H9 (cell line): ENCODE measurements at regions not wholly inside any gene's neighbourhood (a gene's known extent, or its start where the extent isn't known, plus 50 kb on each side); places are given as distances from the start of the nearest gene placed in this dataset.

Source experiments
- DNase-seq: peaks from one replicate; pipeline ENCODE4 v3.0.0-alpha.2; 2017
- H2AFZ ChIP-seq: one replicate; pipeline ENCODE4 v1.6.1; 2013; ENCODE audit warnings: mild to moderate bottlenecking, low read length, control low read depth, moderate library complexity
- H2AK5ac ChIP-seq: 2 replicates; pipeline ENCODE4 v1.6.1; 2013; ENCODE audit warnings: low read length, control low read depth, mixed read lengths; ENCODE audit not compliant: insufficient read length
- H2BK120ac ChIP-seq: one replicate; pipeline ENCODE4 v1.6.1; 2013; ENCODE audit warnings: low read depth, mild to moderate bottlenecking, low read length, control low read depth, inconsistent platforms; ENCODE audit not compliant: poor library complexity, severe bottlenecking
- H2BK12ac ChIP-seq: 2 replicates; pipeline ENCODE4 v1.6.1; 2013; ENCODE audit warnings: low read length, control low read depth, mixed read lengths, low read depth; ENCODE audit not compliant: insufficient read length
- H2BK15ac ChIP-seq: 2 replicates; pipeline ENCODE4 v1.6.1; 2013; ENCODE audit warnings: low read depth, low read length, control low read depth
- H2BK20ac ChIP-seq: one replicate; pipeline ENCODE4 v1.6.1; 2013; ENCODE audit warnings: low read depth, mild to moderate bottlenecking, low read length, control low read depth, inconsistent platforms; ENCODE audit not compliant: poor library complexity, severe bottlenecking
- H2BK5ac ChIP-seq: 2 replicates; pipeline ENCODE4 v1.6.1; 2013; ENCODE audit warnings: low read length, control low read depth, mixed read lengths; ENCODE audit not compliant: insufficient read length
- H3K14ac ChIP-seq: 2 replicates; pipeline ENCODE4 v1.6.1; 2013; ENCODE audit warnings: low read length, control low read depth; ENCODE audit not compliant: insufficient read depth
- H3K18ac ChIP-seq: 2 replicates; pipeline ENCODE4 v1.6.1; 2013; ENCODE audit warnings: low read depth, mild to moderate bottlenecking, mixed read lengths, low read length, control low read depth; ENCODE audit not compliant: insufficient read length
- H3K23ac ChIP-seq: 2 replicates; pipeline ENCODE4 v1.6.1; 2013; ENCODE audit warnings: low read length, control low read depth, mixed read lengths, low read depth; ENCODE audit not compliant: insufficient read length
- H3K23me2 ChIP-seq: 2 replicates; pipeline ENCODE4 v1.6.1; 2013; ENCODE audit warnings: low read depth, mild to moderate bottlenecking, mixed read lengths, low read length, control low read depth; ENCODE audit not compliant: insufficient read length, poor library complexity, severe bottlenecking
- H3K27ac ChIP-seq: 2 replicates; pipeline ENCODE4 v1.5.1; 2013; ENCODE audit warnings: low read length, control low read depth, mixed read lengths, low read depth; ENCODE audit not compliant: insufficient read length
- H3K27me3 ChIP-seq: 2 replicates; pipeline ENCODE4 v1.6.1; 2013; ENCODE audit warnings: low read length, control low read depth, inconsistent platforms; ENCODE audit not compliant: insufficient read depth
- H3K4ac ChIP-seq: 2 replicates; pipeline ENCODE4 v1.6.1; 2013; ENCODE audit warnings: low read depth, mild to moderate bottlenecking, control low read depth, inconsistent platforms, low read length, moderate library complexity
- H3K4me1 ChIP-seq: 2 replicates; pipeline ENCODE4 v1.6.1; 2013; ENCODE audit warnings: low read length, control low read depth, inconsistent platforms; ENCODE audit not compliant: insufficient read depth
- H3K4me2 ChIP-seq: 2 replicates; pipeline ENCODE4 v1.6.1; 2013; ENCODE audit warnings: low read length, control low read depth, mixed read lengths; ENCODE audit not compliant: insufficient read length, insufficient read depth
- H3K56ac ChIP-seq: 2 replicates; pipeline ENCODE4 v1.6.1; 2013; ENCODE audit warnings: low read depth, mild to moderate bottlenecking, mixed read lengths, low read length, control low read depth; ENCODE audit not compliant: insufficient read length
- H3K79me1 ChIP-seq: 2 replicates; pipeline ENCODE4 v1.6.1; 2013; ENCODE audit warnings: low read depth, mild to moderate bottlenecking, moderate library complexity, low read length, control low read depth, inconsistent platforms; ENCODE audit not compliant: insufficient read depth, poor library complexity, severe bottlenecking
- H3K79me2 ChIP-seq: 2 replicates; pipeline ENCODE4 v1.6.1; 2013; ENCODE audit warnings: low read length, control low read depth, inconsistent platforms; ENCODE audit not compliant: insufficient read depth
- H3K9ac ChIP-seq: 2 replicates; pipeline ENCODE4 v1.6.1; 2013; ENCODE audit warnings: low read length, control low read depth, mixed read lengths; ENCODE audit not compliant: insufficient read length; ENCODE audit errors: extremely low read depth
- H3K9me3 ChIP-seq: one replicate; pipeline ENCODE4 v1.6.1; 2013; ENCODE audit warnings: low read depth, low read length, inconsistent platforms; ENCODE audit not compliant: control insufficient read depth
- H3T11ph ChIP-seq: one replicate; pipeline ENCODE4 v1.6.1; 2013; ENCODE audit warnings: mild to moderate bottlenecking, low read length, control low read depth, inconsistent platforms
- H4K20me1 ChIP-seq: one replicate; pipeline ENCODE4 v1.6.1; 2013; ENCODE audit not compliant: control insufficient read depth, insufficient read length, insufficient read depth
- H4K5ac ChIP-seq: 2 replicates; pipeline ENCODE4 v1.6.1; 2013; ENCODE audit warnings: low read depth, mild to moderate bottlenecking, mixed read lengths, low read length, control low read depth; ENCODE audit not compliant: insufficient read length
- H4K8ac ChIP-seq: replicated peaks from 2 replicates; pipeline ENCODE4 v1.6.1; 2013; ENCODE audit warnings: low read length, control low read depth, mixed read lengths, low read depth; ENCODE audit not compliant: insufficient read length
- H4K91ac ChIP-seq: 2 replicates; pipeline ENCODE4 v1.6.1; 2013; ENCODE audit warnings: low read depth, mild to moderate bottlenecking, moderate library complexity, mixed read lengths, low read length, control low read depth; ENCODE audit not compliant: insufficient read length
- H3K27ac Mint-ChIP-seq, 3 experiments: 2 replicates in 2 of 3; 3 replicates in 1 of 3; pipeline ENCODE4 v1.8.0; 2020 to 2021; ENCODE audit warnings: mixed read lengths in 3 of 3, mild to moderate bottlenecking in 1 of 3, moderate library complexity in 1 of 3
- H3K27me3 Mint-ChIP-seq: 2 replicates; pipeline ENCODE4 v1.8.0; 2021; ENCODE audit warnings: low read depth, mild to moderate bottlenecking, moderate library complexity, mixed read lengths
- H3K36me3 Mint-ChIP-seq, 3 experiments: 2 replicates in 2 of 3; 3 replicates in 1 of 3; pipeline ENCODE4 v1.8.0; 2020 to 2021; ENCODE audit warnings: low read depth in 3 of 3, mixed read lengths in 3 of 3; ENCODE audit not compliant: insufficient read depth in 1 of 3
- H3K4me1 Mint-ChIP-seq, 2 experiments: 2 replicates each; pipeline ENCODE4 v1.8.0; 2020; ENCODE audit warnings: mixed read lengths in 2 of 2
- H3K4me3 Mint-ChIP-seq, 2 experiments: 2 replicates in 1 of 2; 3 replicates in 1 of 2; pipeline ENCODE4 v1.8.0; 2020 to 2021; ENCODE audit warnings: mild to moderate bottlenecking in 2 of 2, mixed read lengths in 2 of 2, moderate library complexity in 1 of 2
- H3K9me3 Mint-ChIP-seq, 2 experiments: 2 replicates in 1 of 2; 3 replicates in 1 of 2; pipeline ENCODE4 v1.8.0; 2020; ENCODE audit warnings: mild to moderate bottlenecking in 2 of 2, mixed read lengths in 2 of 2, moderate library complexity in 1 of 2
- WGBS: extraction: QIAGEN DNeasy Blood & Tissue Kit; methylation state at CpG from one replicate; pipeline ENCODE4 v1.1.7; 2013; ENCODE audit warnings: missing lambda C conversion rate, low lambda C conversion rate, mixed read lengths; ENCODE audit not compliant: insufficient read length; ENCODE audit errors: extremely low coverage; 5-methylcytosine and 5-hydroxymethylcytosine counted together
- TF ChIP-seq, protein P1 (sequence below): fragments of 200-600 bp; sonication (generic); conservative IDR thresholded peaks from 3 replicates; pipeline ENCODE4 v1.8.0; 2021; ENCODE audit warnings: antibody characterized with exemption, mild to moderate bottlenecking

DNA sequence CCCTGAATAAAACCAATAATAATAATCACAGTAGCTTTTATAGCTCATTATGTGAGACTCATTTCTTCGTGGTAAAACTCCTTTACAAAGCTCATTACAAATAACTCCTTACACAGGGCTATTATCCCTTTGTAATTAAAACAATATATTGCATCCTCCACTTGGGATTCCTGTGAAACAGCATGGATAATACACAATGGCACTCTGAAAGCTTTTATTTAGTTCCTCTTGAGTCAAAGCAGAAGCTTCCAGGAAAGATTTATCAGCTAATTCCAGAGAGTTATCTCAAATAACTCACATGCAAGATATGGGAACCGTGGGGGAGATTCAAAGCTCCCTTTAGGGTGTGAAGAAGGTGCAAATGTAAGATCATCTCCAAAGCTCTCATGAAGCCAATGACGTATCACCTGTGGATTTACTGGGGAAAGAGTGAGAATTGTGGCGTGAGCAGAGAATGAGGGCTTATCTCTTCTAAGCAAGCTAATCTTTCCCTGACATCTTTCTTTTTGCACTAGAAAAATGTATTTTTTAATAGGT is 60.4 kb upstream of the GJA5 start:
- no peak overlapping the region for H3K4me3 Mint-ChIP-seq
- H3K56ac ChIP-seq = no peak overlapping the region
- peaks cover 2% of the 10 kb centered on the region; the same call in 1 of the 2 replicates for H3K27me3 Mint-ChIP-seq
- H3K36me3 Mint-ChIP-seq = no peaks in the 10 kb centered on the region
- H3K27ac ChIP-seq = no peak overlapping the region
- H3K4me1 Mint-ChIP-seq = peaks cover 0 to 6% of the 10 kb centered on the region in 2 experiments; a peak in 2 of 4 replicates
- H2BK5ac ChIP-seq = no peak overlapping the region
- no peak overlapping the region for H2BK12ac ChIP-seq
- no peak overlapping the region for H3K27ac Mint-ChIP-seq
- DNase-seq = no peak
- H2BK120ac ChIP-seq = no peak overlapping the region
- no peak overlapping the region for H3K4me2 ChIP-seq
- H4K91ac ChIP-seq = no peak overlapping the region
- H3K4me1 ChIP-seq = 0 out of 2 replicates have a peak, but pooled peaks cover 2% of the 10 kb centered on the region
- H3K9ac ChIP-seq = no peak overlapping the region
- no peaks in the 10 kb centered on the region for H3K9me3 ChIP-seq
- no peaks in the 10 kb centered on the region for H3K9me3 Mint-ChIP-seq
- H3K27me3 ChIP-seq = peaks cover 1% of the 10 kb centered on the region; the same call in 1 of the 2 replicates
- no peaks in the 10 kb centered on the region for H4K20me1 ChIP-seq
- no peak overlapping the region for H2BK15ac ChIP-seq
- H4K8ac ChIP-seq = no peak overlapping the region
- no peak overlapping the region for H2AFZ ChIP-seq
- no peaks in the 10 kb centered on the region for H3K23me2 ChIP-seq
- H3K23ac ChIP-seq = no peak overlapping the region
- WGBS = no CpG with 5 or more reads among the region's 4 CpGs
- no peak overlapping the region for H3K14ac ChIP-seq
- no peaks in the 10 kb centered on the region; the same call in 1 of the 2 replicates for H3K79me2 ChIP-seq
- no peak overlapping the region for H4K5ac ChIP-seq
- H3K18ac ChIP-seq = no peak overlapping the region
- H3T11ph ChIP-seq = no peak overlapping the region
- H2AK5ac ChIP-seq = no peak overlapping the region
- no peaks in the 10 kb centered on the region for H3K79me1 ChIP-seq
- H2BK20ac ChIP-seq = no peak overlapping the region
- H3K4ac ChIP-seq = no peak overlapping the region
- TF ChIP-seq, protein P1, sequence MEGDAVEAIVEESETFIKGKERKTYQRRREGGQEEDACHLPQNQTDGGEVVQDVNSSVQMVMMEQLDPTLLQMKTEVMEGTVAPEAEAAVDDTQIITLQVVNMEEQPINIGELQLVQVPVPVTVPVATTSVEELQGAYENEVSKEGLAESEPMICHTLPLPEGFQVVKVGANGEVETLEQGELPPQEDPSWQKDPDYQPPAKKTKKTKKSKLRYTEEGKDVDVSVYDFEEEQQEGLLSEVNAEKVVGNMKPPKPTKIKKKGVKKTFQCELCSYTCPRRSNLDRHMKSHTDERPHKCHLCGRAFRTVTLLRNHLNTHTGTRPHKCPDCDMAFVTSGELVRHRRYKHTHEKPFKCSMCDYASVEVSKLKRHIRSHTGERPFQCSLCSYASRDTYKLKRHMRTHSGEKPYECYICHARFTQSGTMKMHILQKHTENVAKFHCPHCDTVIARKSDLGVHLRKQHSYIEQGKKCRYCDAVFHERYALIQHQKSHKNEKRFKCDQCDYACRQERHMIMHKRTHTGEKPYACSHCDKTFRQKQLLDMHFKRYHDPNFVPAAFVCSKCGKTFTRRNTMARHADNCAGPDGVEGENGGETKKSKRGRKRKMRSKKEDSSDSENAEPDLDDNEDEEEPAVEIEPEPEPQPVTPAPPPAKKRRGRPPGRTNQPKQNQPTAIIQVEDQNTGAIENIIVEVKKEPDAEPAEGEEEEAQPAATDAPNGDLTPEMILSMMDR = no peak
